ENCODE measurements at regions not wholly inside any gene's neighbourhood (a gene's known extent, or its start where the extent isn't known, plus 50 kb on each side); places are given as distances from the start of the nearest gene placed in this dataset.

GRCh38 chr6:15970517-15970916 is 158.4 kb upstream of the MYLIP start:
- no peak for DNase-seq
- no peak overlapping the region for H3K27ac ChIP-seq
- H3K4me3 ChIP-seq = no peak overlapping the region
- H3K36me3 ChIP-seq = no peaks in the 10 kb centered on the region
- H3K27me3 ChIP-seq = no peaks in the 10 kb centered on the region
- H3K4me1 ChIP-seq = no peaks in the 10 kb centered on the region
- H3K9me3 ChIP-seq = no peaks in the 10 kb centered on the region
- intact Hi-C loops (cut with DNase I) = no loop called here
- TF ChIP-seq CTCF (IDR thresholded peaks at IDR 0.05) = no peak
- ATAC-seq = no peak

- no peaks in the 10 kb centered on the region for H3K27me3 ChIP-seq
Observed at GRCh38 chr6:15969236-15969778, 159.6 kb upstream of the MYLIP start.

GRCh38 chr6:15968519-15968918 is 160.4 kb upstream of the MYLIP start:
- no peaks in the 10 kb centered on the region for H3K9me3 ChIP-seq
- no peaks in the 10 kb centered on the region for H3K36me3 ChIP-seq
- intact Hi-C loops (cut with DNase I) = no loop called here
- no peak for TF ChIP-seq CTCF (IDR thresholded peaks at IDR 0.05)
- no peak overlapping the region for H3K4me3 ChIP-seq
- ATAC-seq (no peak), DNase-seq (no peak)
- no peak overlapping the region for H3K27ac ChIP-seq
- H3K27me3 ChIP-seq = no peaks in the 10 kb centered on the region
- H3K4me1 ChIP-seq = no peaks in the 10 kb centered on the region

More at GRCh38 chr6:15969236-15969778, 159.6 kb upstream of the MYLIP start:
- no peak for ATAC-seq
- Histone ChIP-seq H3K4me3 (no peak overlapping the region), H3K27ac (no peak overlapping the region), H3K36me3 (no peaks in the 10 kb centered on the region), H3K9me3 (no peaks in the 10 kb centered on the region), H3K4me1 (no peaks in the 10 kb centered on the region)
- no peak for TF ChIP-seq CTCF (IDR thresholded peaks at IDR 0.05)
- intact Hi-C loops (cut with DNase I) = no loop called here
- DNase-seq = no peak

GRCh38 chr6:15966000-15966520 is 162.8 kb upstream of the MYLIP start:
- Histone ChIP-seq H3K27ac (no peak overlapping the region), H3K9me3 (no peaks in the 10 kb centered on the region), H3K36me3 (no peaks in the 10 kb centered on the region), H3K27me3 (no peaks in the 10 kb centered on the region), H3K4me3 (no peak overlapping the region), H3K4me1 (no peaks in the 10 kb centered on the region)
- DNase-seq (no peak), ATAC-seq (no peak)
- intact Hi-C loops (cut with DNase I) = no loop called here
- TF ChIP-seq CTCF (IDR thresholded peaks at IDR 0.05) = no peak

- DNase-seq = no peak
- no peak for ATAC-seq
- no peak overlapping the region for H3K27ac ChIP-seq
Observed at GRCh38 chr6:15962449-15962764, 166.5 kb upstream of the MYLIP start.

More at GRCh38 chr6:15962449-15962764, 166.5 kb upstream of the MYLIP start:
- Histone ChIP-seq H3K4me3 (no peak overlapping the region), H3K27me3 (no peaks in the 10 kb centered on the region), H3K36me3 (no peaks in the 10 kb centered on the region), H3K9me3 (no peaks in the 10 kb centered on the region), H3K4me1 (peaks cover 1% of the 10 kb centered on the region)
- intact Hi-C loops (cut with DNase I) = no loop called here
- no peak for TF ChIP-seq CTCF (IDR thresholded peaks at IDR 0.05)
